ELF-1 (cell line): ENCODE measurements at regions not wholly inside any gene's neighbourhood (a gene's known extent, or its start where the extent isn't known, plus 50 kb on each side); places are given as distances from the start of the nearest gene placed in this dataset.

Experiments
- DNase-seq: peaks from one replicate; pipeline ENCODE4 v3.0.0-alpha.2; 2016; ENCODE audit warnings: low read depth, low spot score

- DNase-seq: no peak
Measured at GRCh38 chr16:73199214-73199613, 151.3 kb upstream of the ZFHX3 start.

- DNase-seq: no peak
Measured at GRCh38 chr16:73198481-73198880, 150.6 kb upstream of the ZFHX3 start.

- no peak for DNase-seq
Measured at GRCh38 chr16:73197598-73197997, 149.7 kb upstream of the ZFHX3 start.

- peak; percentile 85 for DNase-seq
Measured at GRCh38 chr16:73196670-73197069, 148.7 kb upstream of the ZFHX3 start.

- no peak for DNase-seq
Measured at GRCh38 chr16:73193464-73193863, 145.5 kb upstream of the ZFHX3 start.

- no peak for DNase-seq
Measured at GRCh38 chr16:73192232-73192894, 144.4 kb upstream of the ZFHX3 start.

- no peak for DNase-seq
Measured at GRCh38 chr16:73191660-73192046, 143.7 kb upstream of the ZFHX3 start.

- DNase-seq: no peak
Measured at GRCh38 chr16:73190688-73191659, 143.0 kb upstream of the ZFHX3 start.

GRCh38 chr16:73190256-73190655, 142.3 kb upstream of the ZFHX3 start:
- no peak for DNase-seq

- DNase-seq: no peak
Measured at GRCh38 chr16:73189136-73189535, 141.2 kb upstream of the ZFHX3 start.

GRCh38 chr16:73186752-73187601, 139.0 kb upstream of the ZFHX3 start:
- DNase-seq: no peak

GRCh38 chr16:73185737-73186136, 137.8 kb upstream of the ZFHX3 start:
- DNase-seq: no peak

GRCh38 chr16:73183611-73184092, 135.7 kb upstream of the ZFHX3 start:
- no peak for DNase-seq

GRCh38 chr16:73179705-73180331, 131.9 kb upstream of the ZFHX3 start:
- DNase-seq: no peak

- DNase-seq: no peak
Measured at GRCh38 chr16:73177729-73178295, 129.9 kb upstream of the ZFHX3 start.

- DNase-seq: no peak
Measured at GRCh38 chr16:73176577-73177013, 128.7 kb upstream of the ZFHX3 start.

- no peak for DNase-seq
Measured at GRCh38 chr16:73172973-73173709, 125.2 kb upstream of the ZFHX3 start.

GRCh38 chr16:73172241-73172972, 124.5 kb upstream of the ZFHX3 start:
- DNase-seq: peak; percentile 81

- no peak for DNase-seq
Measured at GRCh38 chr16:73171901-73172240, 123.9 kb upstream of the ZFHX3 start.

- DNase-seq: peak; percentile 37
Measured at GRCh38 chr16:73171380-73171779, 123.5 kb upstream of the ZFHX3 start.
